ENCODE measurements at regions not wholly inside any gene's neighbourhood (a gene's known extent, or its start where the extent isn't known, plus 50 kb on each side); places are given as distances from the start of the nearest gene placed in this dataset.
A peak's percentile ranks its signal among the peaks of the same experiment; 100 is the strongest.
"Not testable (repeated sequence)": the region's sequence is repeated elsewhere in the genome, so short reads cannot be mapped to it uniquely, and the experiment has no call there.

GRCh38 chr10:91745090-91745831 lies 53.0 kb upstream of the TNKS2 start:
- DNase-seq (ENCODE audit: low read depth) = no peak

GRCh38 chr10:91743465-91743864 lies 54.8 kb upstream of the TNKS2 start:
- DNase-seq (ENCODE audit: low read depth) = no peak

GRCh38 chr10:91742229-91742628 lies 56.0 kb upstream of the TNKS2 start:
- no peak for DNase-seq (ENCODE audit: low read depth)

- no peak for DNase-seq (ENCODE audit: low read depth)
Observed at GRCh38 chr10:91741356-91741755, 56.9 kb upstream of the TNKS2 start.

GRCh38 chr10:91740353-91740924 lies 57.8 kb upstream of the TNKS2 start:
- DNase-seq (ENCODE audit: low read depth) = no peak

- not testable (repeated sequence) for DNase-seq (ENCODE audit: low read depth)
Observed at GRCh38 chr10:91732265-91732664, 66.0 kb upstream of the TNKS2 start.

GRCh38 chr10:91729339-91729738 lies 68.9 kb upstream of the TNKS2 start:
- not testable (repeated sequence) for DNase-seq (ENCODE audit: low read depth)

- no peak for DNase-seq (ENCODE audit: low read depth)
Observed at GRCh38 chr10:91726355-91726754, 71.9 kb upstream of the TNKS2 start.

GRCh38 chr10:91724933-91725332 lies 73.3 kb upstream of the TNKS2 start:
- DNase-seq (ENCODE audit: low read depth) = no peak

GRCh38 chr10:91713461-91714072 lies 80.7 kb upstream of the PPP1R3C start:
- no peak for DNase-seq (ENCODE audit: low read depth)

GRCh38 chr10:91711885-91712680 lies 79.2 kb upstream of the PPP1R3C start:
- DNase-seq (ENCODE audit: low read depth) = no peak

GRCh38 chr10:91709394-91709798 lies 76.5 kb upstream of the PPP1R3C start:
- DNase-seq (ENCODE audit: low read depth) = no peak

- DNase-seq (ENCODE audit: low read depth) = no peak
Observed at GRCh38 chr10:91708174-91708861, 75.4 kb upstream of the PPP1R3C start.

- DNase-seq (ENCODE audit: low read depth) = no peak
Observed at GRCh38 chr10:91707236-91707635, 74.4 kb upstream of the PPP1R3C start.

- no peak for DNase-seq (ENCODE audit: low read depth)
Observed at GRCh38 chr10:91705948-91706670, 73.2 kb upstream of the PPP1R3C start.

GRCh38 chr10:91702620-91703019 lies 69.7 kb upstream of the PPP1R3C start:
- DNase-seq (ENCODE audit: low read depth) = no peak

GRCh38 chr10:91700788-91701444 lies 68.0 kb upstream of the PPP1R3C start:
- peak; percentile 29 for DNase-seq (ENCODE audit: low read depth)

- DNase-seq (ENCODE audit: low read depth) = no peak
Observed at GRCh38 chr10:91700273-91700672, 67.4 kb upstream of the PPP1R3C start.

GRCh38 chr10:91698258-91698657 lies 65.4 kb upstream of the PPP1R3C start:
- no peak for DNase-seq (ENCODE audit: low read depth)

- peak; percentile 20 for DNase-seq (ENCODE audit: low read depth)
Observed at GRCh38 chr10:91694170-91694794, 61.4 kb upstream of the PPP1R3C start.

Data from GM04504 (cell line).